H1 (cell line): ENCODE measurements at regions not wholly inside any gene's neighbourhood (a gene's known extent, or its start where the extent isn't known, plus 50 kb on each side); places are given as distances from the start of the nearest gene placed in this dataset.

Experiments
- ASH2L ChIP-seq: fragments of 200-600, 300-600 bp; sonication (generic); IDR thresholded peaks from one replicate; pipeline ENCODE4 v1.7.1; 2017; ENCODE audit warnings: low read length
- CBX8 ChIP-seq: fragments of 300-800, 300-1000 bp; sonication (generic); IDR thresholded peaks from 2 replicates; pipeline ENCODE4 v1.7.1; 2016; ENCODE audit warnings: low read depth, low read length, borderline replicate concordance
- CEBPB ChIP-seq: IDR thresholded peaks from 2 replicates; pipeline ENCODE4 v1.6.1; 2012; ENCODE audit warnings: low read depth, low read length
- CHD7 ChIP-seq: fragments of 300-600 bp; sonication (generic); IDR thresholded peaks from 2 replicates; pipeline ENCODE4 v1.7.1; 2012; ENCODE audit warnings: low read length, moderate library complexity, mild to moderate bottlenecking, inconsistent platforms; ENCODE audit not compliant: insufficient replicate concordance
- EP300 ChIP-seq, 2 experiments: IDR thresholded peaks; 1 replicate in 1 of 2; 2 replicates in 1 of 2; pipeline ENCODE4 v1.6.1; 2011 to 2012; ENCODE audit warnings: low read depth in 2 of 2, low read length in 2 of 2, mild to moderate bottlenecking in 2 of 2, borderline replicate concordance in 1 of 2, inconsistent platforms in 1 of 2, moderate library complexity in 1 of 2
- GABPA ChIP-seq: IDR thresholded peaks from 2 replicates; pipeline ENCODE4 v1.6.1; 2011; ENCODE audit warnings: mild to moderate bottlenecking, low read length, moderate library complexity, borderline replicate concordance; ENCODE audit not compliant: insufficient read depth
- KDM1A ChIP-seq: fragments of 200-600, 300-600 bp; sonication (generic); IDR thresholded peaks from 2 replicates; pipeline ENCODE4 v1.7.1; 2016; ENCODE audit warnings: mild to moderate bottlenecking, low read length, borderline replicate concordance
- SP2 ChIP-seq: IDR thresholded peaks from 2 replicates; pipeline ENCODE4 v1.6.1; 2012; ENCODE audit warnings: mild to moderate bottlenecking, low read length, inconsistent platforms
- SP4 ChIP-seq: IDR thresholded peaks from 2 replicates; pipeline ENCODE4 v1.6.1; 2012; ENCODE audit warnings: low read length, inconsistent platforms
- TAF7 ChIP-seq: optimal IDR thresholded peaks from 2 replicates; pipeline ENCODE3; 2011; ENCODE audit warnings: low read depth, mild to moderate bottlenecking, inconsistent platforms, low read length, moderate library complexity, borderline replicate concordance
- USF2 ChIP-seq: IDR thresholded peaks from 2 replicates; pipeline ENCODE4 v1.6.1; 2011; ENCODE audit warnings: low read length, improper control_type of control experiment

GRCh38 chrX:42269186-42269585, 345.8 kb upstream of the CASK start (continued):
- TF ChIP-seq CHD7 (no peak), SP2 (no peak), ASH2L (no peak), TAF7 (no peak), EP300 (IDR thresholded peaks at IDR 0.05; ENCODE audit: borderline replicate concordance in 1 of 2, low read depth in 2 of 2, low read length in 2 of 2) (no peak), SP4 (no peak), CEBPB (no peak), KDM1A (no peak), CBX8 (no peak), GABPA (no peak), USF2 (no peak)
